ENCODE measurements at regions not wholly inside any gene's neighbourhood (a gene's known extent, or its start where the extent isn't known, plus 50 kb on each side); places are given as distances from the start of the nearest gene placed in this dataset.
"Not testable (repeated sequence)": the region's sequence is repeated elsewhere in the genome, so short reads cannot be mapped to it uniquely, and the experiment has no call there.

DNA sequence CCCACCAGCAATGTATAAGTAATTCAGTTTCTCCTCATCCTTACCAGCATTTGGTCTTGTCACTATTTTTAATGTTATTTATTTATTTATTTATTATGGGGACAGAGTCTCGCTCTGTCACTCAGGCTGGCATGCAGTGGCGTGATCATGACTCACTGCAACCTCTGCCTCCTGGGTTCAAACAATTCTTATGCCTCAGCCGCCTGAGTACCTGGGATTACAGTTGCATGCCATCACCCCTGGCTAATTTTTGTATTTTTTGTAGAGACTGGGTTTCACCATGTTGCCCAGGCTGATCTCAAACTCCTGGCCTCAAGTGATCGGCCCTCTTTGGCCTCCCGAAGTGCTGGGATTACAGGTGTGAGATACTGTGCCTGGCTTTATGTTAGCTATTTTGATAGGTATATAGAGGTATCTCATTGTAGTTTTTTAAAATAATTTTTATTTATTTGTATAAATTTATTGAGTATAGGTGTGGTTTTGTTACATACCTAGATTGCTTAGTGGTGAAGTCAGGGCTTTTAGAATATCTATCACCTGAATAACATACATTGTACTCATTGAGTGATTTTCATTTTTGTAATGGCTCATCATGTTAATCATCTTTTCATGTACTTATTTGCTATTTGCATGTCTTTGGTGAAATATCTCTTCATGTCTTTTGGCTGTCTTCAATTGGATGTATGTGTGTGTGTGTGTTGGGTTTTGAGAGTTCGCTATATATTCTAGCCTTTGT is 53.3 kb downstream of the TANC2 start:
- DNase-seq: no peak

DNA sequence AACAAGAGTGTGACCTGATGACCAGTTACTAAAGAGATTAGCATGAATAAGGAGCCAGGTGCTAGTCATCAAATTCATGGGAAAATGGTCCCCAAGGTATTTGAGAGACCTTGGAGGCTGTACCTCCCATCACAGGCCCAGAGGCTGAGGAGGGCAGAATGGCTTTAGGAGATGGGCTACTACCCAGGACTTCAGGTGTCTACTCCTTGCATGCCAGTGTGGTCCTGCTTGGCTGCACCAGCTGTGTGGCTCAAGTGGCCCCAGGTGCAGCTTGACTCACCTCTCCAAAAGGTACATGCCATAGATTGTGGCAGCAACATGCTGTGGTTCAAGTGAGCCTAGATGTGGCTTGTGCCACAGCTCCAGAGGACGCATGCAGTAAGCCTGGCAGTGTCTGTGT is 56.5 kb downstream of the TANC2 start:
- no peak for DNase-seq

DNA sequence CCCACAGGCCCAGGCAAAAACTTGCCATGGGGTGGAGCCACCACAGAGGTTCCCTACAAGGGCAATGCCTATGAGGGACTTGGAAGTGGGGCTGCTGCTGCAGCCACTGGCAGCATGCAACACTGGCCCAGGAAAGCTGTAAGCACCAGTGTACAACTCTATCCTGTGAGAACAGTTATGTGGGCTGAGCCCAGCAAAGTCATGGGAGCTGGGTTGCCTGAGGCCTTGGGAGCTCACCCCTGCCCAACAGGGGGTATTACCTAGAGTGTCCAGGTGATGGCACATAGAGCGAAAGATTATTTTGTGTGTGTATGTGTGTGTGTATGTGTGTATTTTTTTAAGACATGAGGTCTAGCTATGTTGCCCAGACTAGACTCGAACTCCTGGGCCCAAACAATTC is 57.0 kb downstream of the TANC2 start:
- no peak for DNase-seq

DNA sequence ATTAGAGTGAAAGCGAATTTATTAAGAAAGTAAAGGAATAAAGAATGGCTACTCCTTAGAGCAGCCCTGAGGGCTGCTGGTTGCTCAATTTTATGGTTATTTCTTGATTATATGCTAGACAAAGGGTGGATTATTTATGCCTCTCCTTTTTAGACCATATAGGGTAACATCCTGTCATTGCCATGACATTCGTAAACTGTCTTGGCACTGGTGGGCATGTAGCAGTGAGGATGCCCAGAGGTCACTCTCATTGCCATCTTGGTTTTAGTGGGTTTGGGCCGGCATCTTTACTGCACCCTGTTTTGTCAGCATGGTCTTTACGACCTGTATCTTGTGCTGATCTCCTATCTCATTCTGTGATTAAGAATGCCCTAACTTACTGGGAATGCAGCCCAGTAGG is 58.2 kb downstream of the TANC2 start:
- no peak for DNase-seq

DNA sequence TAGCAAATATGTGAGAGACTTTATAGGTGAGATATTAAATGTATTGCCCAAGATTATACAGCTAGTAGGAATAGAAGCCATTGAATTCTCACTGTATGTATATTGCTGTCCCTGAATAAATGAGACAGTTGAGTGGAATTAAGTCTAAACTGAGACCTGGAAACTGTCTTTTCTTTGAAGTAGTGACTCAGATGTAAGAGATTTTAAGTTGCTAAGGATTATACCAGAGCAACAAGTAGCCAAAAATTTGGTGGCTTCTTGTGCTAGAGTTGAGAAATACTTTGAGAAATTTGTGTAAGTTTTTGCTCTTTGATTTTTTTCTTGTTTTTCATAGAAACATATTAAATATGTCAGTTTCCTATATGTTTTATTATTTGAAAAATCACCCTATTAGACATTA is 58.7 kb downstream of the TANC2 start:
- DNase-seq: no peak

DNA sequence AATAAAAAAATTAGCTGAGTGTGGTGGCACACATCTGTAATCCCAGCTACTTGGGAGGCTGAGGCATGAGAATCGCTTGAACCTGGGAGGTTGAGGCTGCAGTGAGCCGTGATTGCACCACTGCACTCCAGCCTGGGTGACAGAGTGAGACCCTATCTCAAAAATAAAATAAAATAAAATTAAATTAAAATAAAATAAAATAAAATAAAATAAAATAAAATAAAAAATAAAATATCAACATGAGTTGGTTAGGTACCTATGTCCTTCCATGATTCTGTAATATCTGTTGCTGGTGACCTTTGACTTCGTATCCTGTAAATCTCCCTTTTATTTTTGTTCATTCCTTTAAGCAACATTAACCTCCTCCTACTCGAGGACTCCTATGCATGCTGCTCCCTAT is 59.6 kb downstream of the TANC2 start:
- DNase-seq: not testable (repeated sequence)

DNA sequence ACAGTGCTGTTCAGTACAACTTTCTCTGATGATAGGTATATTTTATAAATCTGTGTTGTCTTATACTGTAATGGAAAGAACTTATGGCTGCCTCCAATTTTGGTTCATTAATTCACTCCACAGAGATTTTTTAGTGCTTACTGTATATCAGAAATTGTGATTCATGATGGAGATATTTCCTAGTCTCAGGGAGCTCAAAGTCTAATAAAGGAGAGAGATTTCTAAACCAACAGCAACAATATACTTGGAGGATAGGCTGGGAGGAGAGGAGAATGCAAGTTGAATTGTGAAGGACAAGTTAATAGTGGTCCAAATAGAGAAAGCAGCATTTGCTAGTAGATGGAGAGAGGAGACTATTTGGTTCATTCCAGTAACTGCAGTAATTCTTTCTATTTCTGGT is 63.5 kb downstream of the TANC2 start:
- no peak for DNase-seq

DNA sequence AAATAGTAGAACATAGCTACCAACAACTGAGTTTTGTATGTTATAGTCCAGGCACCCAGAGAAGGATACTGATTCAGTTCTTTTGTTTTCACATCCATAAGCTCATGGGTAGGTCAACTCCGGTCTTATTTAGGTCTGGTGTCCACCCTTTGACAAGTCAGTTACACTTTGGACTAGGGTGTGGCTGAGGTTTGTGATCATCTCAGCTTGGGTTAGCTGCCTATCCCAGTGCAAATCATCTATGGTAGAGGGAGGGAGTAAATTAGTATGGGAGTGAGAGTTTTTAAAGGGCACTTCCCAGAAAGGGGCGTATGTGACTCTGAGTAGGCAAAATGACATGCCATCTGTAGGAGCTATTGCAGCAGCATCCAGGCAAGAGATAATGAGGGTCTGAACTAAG is 66.1 kb downstream of the TANC2 start:
- no peak for DNase-seq

DNA sequence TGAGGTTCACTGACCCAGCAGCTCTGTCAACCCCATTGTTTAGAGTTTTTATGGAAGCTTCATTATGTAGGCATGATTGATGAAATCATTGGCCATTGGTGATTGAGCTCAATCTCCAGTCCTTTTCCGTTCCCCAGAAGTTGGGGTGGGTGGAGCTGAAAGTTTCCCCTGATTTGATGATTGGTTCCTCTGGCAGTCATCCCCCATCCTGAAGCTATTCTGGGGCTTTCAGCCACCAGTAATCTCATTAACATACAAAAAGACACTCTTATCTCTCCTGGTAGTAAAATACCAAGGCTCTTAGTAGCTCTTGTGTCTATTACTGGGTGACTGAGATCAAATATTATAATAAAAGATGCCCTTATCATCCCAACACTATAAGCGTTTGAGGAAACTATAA is 67.1 kb downstream of the TANC2 start:
- no peak for DNase-seq

DNA sequence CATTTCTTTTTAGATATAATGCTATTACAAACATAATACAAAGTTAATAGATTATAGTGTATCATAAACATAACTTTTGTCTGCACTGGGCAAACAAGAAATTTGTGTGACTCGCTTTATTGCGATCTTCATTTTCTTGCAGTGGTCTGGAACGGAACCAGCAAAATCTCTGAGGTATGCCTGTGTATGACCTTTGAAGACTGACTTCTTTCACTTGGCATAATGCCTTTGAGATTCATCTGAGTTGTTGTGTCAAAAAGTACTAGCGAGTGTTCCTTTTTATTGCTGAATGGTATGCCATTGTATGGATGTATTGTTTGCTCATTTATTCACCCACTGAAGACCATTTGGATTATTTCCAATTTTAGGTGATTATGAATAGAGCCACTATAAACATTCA is 69.2 kb downstream of the TANC2 start:
- no peak for DNase-seq

DNA sequence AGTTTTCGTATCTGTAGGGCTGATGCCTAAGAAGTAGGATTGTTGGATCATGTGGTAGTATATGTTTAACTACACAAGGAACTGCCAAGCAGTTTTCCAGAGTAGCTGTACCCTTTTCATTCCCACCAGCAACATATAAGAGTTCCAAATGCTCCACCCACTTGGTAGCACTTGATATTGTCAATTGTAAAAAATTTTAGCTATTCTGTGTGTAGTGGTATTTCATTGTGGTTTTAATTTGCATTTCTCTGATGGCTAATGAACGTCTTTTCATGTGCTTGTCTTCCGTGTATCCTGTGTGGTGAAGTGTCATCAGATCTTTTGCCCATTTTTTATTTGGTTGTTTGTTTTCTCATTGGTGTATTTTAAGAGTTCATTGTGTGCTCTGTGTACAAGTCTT is 69.7 kb downstream of the TANC2 start:
- DNase-seq: no peak

DNA sequence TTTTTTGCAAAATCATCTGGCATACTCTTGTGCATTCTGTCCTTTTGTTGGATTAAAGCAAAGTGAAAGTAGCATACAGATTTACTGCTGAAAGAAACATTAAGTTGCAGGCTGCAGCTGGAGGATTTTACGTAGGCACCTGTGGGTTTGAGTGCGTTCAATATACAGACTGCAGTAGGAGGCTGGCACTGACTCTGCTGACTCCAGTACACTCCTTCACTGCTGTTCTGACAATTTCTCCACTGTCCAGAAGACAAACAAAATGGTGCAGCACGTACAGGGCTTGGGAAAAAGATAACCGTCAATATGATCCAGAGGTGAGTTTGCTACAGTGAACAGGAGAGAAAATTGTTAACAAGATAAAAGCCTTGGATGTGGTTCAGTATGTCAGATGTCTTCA is 73.3 kb downstream of the TANC2 start:
- no peak for DNase-seq

DNA sequence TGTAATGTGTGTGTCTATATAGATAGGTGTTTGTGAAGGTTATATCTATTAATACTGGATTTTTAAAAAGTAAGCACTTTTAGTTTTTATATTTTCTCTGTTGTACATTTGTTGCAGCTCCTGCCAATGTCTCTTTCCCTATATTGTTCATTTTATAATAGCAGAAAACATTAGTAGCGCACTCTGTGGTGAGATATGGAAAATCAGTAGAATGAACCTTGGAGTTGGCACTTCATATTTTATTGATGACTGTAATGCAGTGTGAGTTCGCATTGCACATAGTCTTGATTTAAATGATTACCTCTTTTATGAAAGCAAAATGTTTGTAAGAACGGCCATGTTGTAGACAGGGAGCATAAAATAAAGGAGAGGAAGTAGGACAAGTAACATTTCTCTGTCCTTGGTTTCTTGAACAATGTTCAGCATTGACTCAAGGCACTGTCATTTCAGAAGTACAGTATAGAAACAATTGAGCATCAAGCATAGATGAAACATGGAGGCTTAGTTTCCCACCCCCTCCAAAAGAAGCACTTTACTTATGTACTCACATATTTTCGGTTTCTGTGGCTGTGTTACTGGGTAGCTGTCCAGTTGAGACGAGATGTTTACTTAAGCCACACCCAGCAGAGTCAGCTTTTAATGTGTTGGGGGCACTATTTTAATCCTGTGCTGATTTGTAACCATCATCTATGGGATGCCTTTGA is 74.0 kb downstream of the TANC2 start:
- no peak for DNase-seq

DNA sequence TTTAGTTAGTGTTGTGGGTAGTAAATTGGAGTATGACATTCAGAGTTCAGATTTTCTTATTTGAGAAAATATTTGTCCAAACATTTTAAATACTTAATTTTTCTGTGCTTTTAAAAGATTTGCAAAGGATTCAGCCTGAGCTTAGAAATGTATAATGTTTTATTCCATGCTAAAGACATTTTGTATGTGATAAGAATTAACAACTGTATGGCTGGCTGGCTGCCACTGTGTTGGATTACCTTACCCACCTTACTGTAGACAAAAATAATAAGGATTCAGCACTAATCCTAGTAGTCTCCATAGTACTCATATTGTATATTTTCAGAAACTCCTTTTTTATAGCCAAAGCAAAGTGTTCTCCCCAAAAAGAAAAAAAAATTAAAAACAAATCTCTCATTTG is 74.8 kb downstream of the TANC2 start:
- DNase-seq: no peak

DNA sequence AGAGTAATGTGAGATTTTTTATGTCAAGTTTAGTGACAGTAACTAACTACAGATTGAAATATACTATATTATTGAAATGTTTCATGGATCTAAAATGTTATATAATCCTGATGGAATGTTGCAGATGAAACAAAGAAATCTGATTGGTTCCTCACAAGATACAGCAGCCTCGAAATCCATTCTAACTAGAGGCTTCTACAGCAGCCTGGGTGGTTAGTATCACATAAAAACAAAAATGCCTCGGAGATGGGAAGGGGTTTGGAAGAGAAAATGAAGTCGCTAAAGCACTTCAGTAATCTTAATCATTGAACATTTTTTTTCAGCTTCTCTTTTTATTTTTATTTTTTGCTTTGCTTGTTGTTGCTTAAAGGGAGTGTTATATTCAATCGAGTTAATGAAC is 75.2 kb downstream of the TANC2 start:
- no peak for DNase-seq

DNA sequence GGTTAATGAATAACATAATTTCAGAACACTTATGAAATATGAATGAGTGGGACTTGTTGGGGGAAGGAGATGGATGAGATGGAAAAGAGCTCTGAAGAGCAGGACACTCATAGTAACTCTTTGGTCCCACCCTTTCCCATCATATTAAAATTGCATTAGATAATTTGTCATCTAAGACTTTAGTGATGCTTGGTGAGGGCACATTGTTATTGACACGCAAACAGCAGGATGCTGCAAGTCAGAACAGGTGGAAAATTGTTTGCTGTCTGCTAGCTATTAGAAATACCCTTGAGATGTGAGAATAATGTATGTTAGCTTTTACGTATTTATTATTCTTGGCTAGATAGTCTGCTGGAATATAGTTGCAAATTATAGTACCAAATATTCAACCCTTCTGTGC is 75.7 kb downstream of the TANC2 start:
- DNase-seq: no peak

DNA sequence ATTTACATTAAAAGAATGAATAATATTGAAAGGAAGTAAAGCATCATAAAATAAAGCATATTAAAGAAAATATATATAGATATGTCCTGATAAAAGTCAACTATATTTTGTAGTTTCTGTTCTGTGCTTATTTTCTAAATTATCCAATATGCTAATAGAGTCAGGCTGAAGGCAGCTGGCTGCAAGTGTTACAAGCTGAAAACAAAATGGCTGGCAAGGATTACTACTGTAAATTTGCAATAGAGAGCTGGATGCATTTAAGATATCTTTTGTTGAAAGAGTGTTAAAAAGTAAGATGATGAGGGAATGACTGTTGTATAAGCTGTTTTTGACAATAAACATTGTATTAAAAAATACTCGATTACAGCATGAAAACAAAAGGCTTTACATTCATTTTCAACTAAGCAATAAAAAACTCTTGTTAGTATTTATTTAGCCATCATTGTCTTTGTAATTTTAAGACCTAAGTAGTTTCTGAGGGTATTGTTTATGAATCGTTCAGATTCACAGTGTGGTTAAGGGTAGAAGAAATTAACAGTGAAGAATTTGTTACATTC is 76.3 kb downstream of the TANC2 start:
- no peak for DNase-seq

DNA sequence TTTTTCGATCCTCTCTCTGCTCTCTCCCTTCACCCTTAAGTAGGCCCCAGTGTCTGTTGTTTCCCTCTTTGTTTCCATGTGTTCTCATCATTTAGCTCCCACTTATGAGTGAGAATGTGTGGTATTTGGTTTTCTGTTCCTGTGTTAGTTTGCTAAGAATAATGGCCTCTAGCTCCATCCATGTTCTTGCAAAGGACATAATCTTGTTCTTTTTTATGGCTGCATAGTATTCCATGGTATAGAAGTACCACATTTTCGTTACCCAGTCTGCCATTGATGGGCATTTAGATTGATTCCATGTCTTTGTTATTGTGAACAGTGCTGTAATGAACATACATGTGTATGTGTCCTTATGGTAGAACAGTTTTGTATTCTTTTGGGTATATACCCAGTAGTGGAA is 91.5 kb downstream of the TANC2 start:
- not testable (repeated sequence) for DNase-seq

DNA sequence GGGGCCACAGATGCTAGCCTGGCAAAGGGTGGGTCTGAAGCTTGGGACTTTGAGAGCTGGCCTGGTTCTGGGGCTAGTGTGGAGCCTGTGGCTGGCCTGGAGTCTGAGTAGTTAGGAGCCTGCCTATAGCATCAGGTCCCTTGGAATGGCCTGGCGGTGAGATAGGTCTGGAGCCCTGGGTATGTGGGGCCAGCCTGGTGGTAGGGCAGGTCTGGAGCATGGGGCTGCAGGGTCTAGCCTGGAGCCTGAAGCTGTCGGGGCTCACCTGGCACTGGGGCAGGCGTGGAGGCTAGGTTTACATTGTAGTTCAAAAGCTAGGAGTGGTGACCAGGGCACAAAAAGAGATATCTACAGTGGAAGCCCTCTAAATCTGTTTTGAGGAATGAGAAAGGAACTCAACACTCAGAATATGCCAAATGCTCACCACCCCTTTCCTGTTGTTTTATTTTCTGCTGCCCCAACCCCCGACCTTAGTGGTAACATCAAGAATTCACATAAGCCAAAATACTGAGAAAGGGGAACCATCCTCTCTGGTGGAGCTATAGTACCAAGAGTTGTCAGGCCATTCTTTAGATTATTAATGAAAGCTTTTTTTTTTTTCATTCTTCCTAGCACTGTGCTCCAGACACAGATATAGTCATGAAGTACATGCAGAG is 100.3 kb downstream of the TANC2 start:
- no peak for DNase-seq

DNA sequence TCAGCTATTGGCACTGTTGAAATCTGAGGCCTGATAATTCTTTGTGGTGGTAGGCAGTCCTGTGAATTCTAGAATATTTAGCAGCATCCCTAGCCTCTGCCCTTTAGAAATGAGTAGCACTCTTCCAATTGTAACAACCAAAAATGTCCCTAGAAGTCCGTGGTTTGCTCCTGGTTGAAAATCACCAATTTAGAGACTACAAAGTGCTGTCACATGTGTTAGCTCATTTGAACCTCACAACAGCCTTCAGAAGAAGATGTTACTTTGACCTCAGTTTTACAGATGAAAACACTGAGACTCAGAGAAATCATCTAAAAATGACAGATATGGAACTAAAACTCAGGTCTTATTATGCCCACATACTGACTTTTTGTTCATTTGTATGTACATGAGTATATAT is 103.2 kb downstream of the TANC2 start:
- no peak for DNase-seq

DNA sequence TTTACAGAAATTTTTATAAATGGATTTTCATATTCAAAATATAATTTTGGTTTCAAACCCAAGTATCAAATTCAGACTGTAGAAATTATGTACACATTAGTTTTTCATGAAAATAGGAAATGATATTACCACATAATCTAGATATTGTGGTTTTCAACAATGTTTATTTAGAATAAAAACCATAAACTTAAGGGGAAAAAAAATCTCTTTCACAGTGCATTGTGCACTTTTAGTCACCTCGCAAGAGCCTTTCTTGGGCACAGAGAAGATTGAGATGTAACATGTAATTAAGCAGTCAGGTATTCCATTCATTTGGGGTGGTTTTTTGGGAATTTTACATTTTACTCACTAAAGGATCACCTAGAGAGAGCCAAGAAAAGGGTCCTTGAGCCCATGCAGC is 104.0 kb downstream of the TANC2 start:
- no peak for DNase-seq

DNA sequence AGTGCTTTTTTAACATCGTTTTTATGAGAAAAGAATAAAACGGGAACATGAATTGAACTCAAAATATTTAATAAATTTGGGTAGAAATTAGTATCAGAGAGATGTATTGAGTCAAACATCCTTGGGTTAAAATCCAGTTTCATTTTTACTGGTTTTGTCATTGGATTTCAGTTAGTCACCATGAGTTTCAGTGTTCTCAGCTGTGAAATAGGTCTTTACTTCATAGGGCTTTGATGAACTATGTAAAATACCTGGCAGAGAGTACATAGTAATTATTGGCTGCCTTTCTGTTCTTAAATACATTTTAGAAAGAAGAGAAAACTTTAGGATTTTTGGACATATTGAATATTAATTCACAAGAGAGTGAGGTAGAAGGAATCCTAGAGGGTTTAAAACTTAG is 105.8 kb downstream of the TANC2 start:
- no peak for DNase-seq

DNA sequence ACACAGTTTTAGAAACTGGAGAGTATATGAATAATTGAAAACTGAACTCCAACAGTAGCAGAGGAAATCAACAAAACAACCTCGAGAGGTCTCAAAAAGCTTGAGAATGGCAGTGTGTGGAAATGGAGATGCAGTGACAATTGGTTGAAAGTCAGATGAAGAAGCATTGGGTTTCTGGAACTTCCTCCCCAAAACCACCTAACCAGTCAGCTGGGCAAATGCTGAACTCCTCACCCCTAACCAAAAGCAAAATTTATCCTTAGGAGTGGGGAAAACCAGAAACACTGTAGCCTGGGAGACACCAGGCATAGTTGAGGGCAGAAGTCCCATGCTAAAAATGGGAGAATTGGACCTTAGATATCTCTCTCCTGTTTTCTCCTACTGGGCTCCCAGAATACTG is 109.9 kb downstream of the TANC2 start:
- no peak for DNase-seq

DNA sequence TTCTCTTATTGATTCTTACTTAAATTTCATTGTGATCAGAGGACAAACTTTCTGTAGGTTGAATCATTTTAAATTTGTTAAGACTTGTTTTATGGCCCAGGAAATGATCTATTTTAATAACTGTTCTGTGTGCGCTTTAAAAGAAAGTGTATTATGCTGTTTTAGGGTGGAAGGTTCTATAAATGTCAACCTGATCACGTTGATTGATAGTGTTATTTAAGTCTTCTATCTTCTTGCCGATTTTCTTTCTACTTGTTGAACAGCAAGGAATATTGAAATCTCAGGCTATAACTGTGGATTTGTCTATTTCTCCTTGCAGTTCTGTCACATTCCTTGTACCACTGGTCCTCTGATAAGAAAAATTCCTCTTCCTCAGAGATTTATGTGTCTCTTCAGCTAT is 112.7 kb downstream of the TANC2 start:
- no peak for DNase-seq

Measured in NCI-H2029 treated with DMSO at 0.1 percent for 48 hours (cell line).